HG03097 (cell line): ENCODE measurements at regions not wholly inside any gene's neighbourhood (a gene's known extent, or its start where the extent isn't known, plus 50 kb on each side); places are given as distances from the start of the nearest gene placed in this dataset.

Experiments
- ATAC-seq: cut with Tn5 transposase; IDR thresholded peaks from one replicate; pipeline ENCODE4 v1.9.1; 2021; ENCODE audit not compliant: unreplicated experiment, low FRiP score

- ATAC-seq = no peak
These were observed 66.2 kb upstream of the STEAP1B start for GRCh38 chr7:22566176-22566575.

DNA sequence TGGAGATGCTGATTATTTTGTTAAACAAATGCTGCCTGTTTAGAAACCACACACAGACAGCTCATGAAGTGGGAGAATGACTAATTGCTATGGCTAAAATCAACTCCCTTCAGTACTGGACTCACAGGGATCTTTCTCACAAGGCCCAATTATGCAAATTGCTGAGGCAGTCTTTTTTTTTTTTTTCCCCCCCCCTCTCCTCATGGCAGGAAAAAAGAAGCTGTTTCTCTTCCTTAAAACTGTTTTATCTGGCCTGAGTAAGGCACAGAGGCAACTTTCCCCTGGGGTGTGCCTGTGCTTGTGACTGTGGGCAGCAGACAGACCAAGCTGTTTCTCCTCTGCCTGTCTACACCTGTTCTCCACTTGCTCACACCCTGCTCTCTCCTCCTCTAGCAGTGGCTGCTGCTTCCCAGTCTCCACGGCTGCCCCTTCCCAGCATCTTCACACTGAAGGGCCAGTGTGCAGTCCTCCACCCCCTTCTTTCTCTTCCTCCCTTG lies 65.4 kb upstream of the STEAP1B start:
- no peak for ATAC-seq

DNA sequence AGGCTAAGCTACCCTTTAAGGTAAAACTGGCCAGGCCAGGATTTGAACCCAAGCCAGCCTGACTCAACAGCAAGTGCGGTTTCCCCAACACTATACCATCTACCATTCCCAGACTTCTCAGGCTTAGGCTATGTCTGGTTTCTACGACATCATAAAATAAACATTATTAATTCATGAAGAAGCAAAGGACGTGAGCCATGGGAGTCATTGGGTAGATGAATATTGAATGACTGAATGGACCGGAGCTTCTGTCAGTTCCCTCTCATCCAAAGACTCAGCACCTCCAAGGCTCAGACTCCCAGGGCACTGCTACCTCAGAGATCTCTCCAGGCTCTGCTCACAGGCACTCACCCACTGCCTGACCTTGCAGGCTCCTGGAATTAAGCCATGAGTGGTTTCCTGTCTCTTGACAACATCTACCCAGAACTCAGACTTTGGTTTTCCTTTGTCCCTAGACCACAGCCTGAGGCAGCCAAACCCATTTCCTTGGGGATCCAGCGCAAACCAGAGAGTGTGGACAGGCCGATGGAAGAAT lies 64.6 kb upstream of the STEAP1B start:
- ATAC-seq = no peak

- ATAC-seq = no peak
These were observed 63.7 kb upstream of the STEAP1B start for GRCh38 chr7:22563621-22564241.

- no peak for ATAC-seq
These were observed 63.1 kb upstream of the STEAP1B start for GRCh38 chr7:22563032-22563501.

- no peak for ATAC-seq
These were observed 62.1 kb upstream of the STEAP1B start for GRCh38 chr7:22561895-22562593.

GRCh38 chr7:22561321-22561811 lies 61.4 kb upstream of the STEAP1B start:
- no peak for ATAC-seq

GRCh38 chr7:22559829-22560489 lies 60.0 kb upstream of the STEAP1B start:
- peak; percentile 56 for ATAC-seq

GRCh38 chr7:22557167-22557566 lies 57.2 kb upstream of the STEAP1B start:
- no peak for ATAC-seq

- ATAC-seq = no peak
These were observed 55.5 kb upstream of the STEAP1B start for GRCh38 chr7:22555476-22555875.

DNA sequence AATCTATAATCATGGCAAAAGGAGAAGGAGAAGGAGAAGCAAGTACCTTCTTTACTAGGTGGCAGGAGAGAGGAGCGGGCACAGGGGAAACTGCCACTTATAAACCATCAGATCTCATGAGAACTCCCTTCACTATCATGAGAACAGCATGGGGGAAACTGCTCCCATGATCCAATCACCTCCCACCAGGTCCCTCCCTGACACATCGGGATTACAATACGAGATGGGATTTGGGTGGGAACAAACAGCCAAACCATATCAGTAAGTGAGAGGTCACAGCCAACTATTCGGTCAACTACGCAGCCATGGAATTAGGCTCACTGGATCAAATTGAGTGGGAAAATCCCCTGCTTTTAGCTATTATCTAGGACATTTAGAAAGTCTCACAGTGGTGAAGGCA lies 54.2 kb upstream of the STEAP1B start:
- ATAC-seq = no peak

DNA sequence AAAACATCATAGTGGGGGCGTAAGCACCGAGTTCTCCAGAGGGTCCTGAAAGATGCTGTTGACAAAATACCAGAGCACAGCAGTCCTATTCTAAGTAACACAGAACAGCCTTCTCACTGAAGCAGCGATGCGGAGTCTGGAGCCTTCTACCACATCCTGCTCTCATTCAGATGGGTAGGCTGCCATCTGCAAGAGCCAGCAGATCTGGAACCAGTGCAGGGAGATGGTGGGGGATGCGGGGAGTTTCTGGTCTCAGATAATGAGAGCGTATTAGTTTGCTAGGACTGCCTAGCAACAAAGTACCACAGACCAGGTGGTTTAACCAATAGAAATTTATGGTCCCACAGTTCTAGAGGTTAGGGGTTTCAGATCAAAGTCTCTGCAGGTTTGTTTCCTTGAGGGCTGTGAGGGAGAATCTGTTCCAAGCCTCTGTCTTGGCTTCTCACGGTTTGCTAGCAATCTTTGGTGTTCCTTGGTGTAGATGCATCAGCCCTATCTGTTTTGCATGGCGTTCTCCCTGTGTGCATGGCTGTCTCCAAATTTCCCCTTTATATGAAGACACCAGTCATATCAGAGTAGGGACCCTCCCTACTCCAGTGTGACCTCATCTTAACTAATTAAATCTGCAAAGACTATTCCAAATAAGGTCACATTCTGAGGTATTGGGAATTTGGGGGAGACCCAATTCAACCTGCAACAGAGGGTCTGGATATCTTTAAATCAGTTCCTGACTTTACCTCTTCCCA lies 52.0 kb upstream of the STEAP1B start:
- peak; percentile 79 for ATAC-seq

GRCh38 chr7:22550514-22551030 lies 50.6 kb upstream of the STEAP1B start:
- ATAC-seq = no peak

- ATAC-seq = no peak
These were observed 49.9 kb upstream of the STEAP1B start for GRCh38 chr7:22549667-22550513.
